GM23248 (cell line): ENCODE measurements at regions not wholly inside any gene's neighbourhood (a gene's known extent, or its start where the extent isn't known, plus 50 kb on each side); places are given as distances from the start of the nearest gene placed in this dataset.

Experiments
- EZH2 ChIP-seq: fragments of 200-600 bp; sonication (generic); IDR thresholded peaks from 2 replicates; pipeline ENCODE4 v1.6.1; 2018; ENCODE audit warnings: antibody characterized with exemption, mild to moderate bottlenecking; ENCODE audit not compliant: insufficient read depth, poor library complexity, severe bottlenecking
- EZH2phosphoT487 ChIP-seq: fragments of 200-600 bp; sonication (generic); IDR thresholded peaks from 2 replicates; pipeline ENCODE4 v1.6.1; 2018; ENCODE audit warnings: antibody characterized with exemption, moderate library complexity, mild to moderate bottlenecking, low read depth; ENCODE audit not compliant: insufficient read depth

DNA sequence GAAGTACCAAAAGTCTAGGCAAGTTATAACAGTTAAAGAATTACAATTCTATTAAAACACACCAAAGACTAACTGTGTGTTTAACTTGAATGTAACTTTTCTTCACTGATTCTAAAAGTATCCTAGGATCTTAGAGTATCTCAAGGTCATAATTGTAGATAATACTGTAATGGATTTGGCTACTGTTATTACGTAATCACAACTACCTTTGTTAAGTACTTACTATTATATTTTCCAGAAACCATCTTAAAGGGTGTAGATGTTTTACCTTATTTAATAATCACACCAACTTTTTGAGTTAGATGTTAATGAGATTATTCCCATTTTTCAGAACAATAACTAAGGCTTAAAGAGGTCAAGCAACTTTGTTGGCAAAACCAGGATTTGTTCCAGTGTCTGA lies 161.3 kb upstream of the REG3A start:
- TF ChIP-seq EZH2 (no peak), EZH2phosphoT487 (no peak)
